GM12891 (cell line): ENCODE measurements at regions not wholly inside any gene's neighbourhood (a gene's known extent, or its start where the extent isn't known, plus 50 kb on each side); places are given as distances from the start of the nearest gene placed in this dataset.

Experiments
- POLR2A ChIP-seq: IDR thresholded peaks from 2 replicates; pipeline ENCODE4 v1.6.1; 2011; ENCODE audit warnings: low read depth, low read length, control low read depth
- POLR2AphosphoS5 ChIP-seq: IDR thresholded peaks from 2 replicates; pipeline ENCODE4 v1.6.1; 2011; ENCODE audit warnings: low read depth, low read length, control low read depth
- POU2F2 ChIP-seq: IDR thresholded peaks from 2 replicates; pipeline ENCODE4 v1.6.1; 2011; ENCODE audit warnings: low read depth, mild to moderate bottlenecking, control low read depth, low read length, moderate library complexity

DNA sequence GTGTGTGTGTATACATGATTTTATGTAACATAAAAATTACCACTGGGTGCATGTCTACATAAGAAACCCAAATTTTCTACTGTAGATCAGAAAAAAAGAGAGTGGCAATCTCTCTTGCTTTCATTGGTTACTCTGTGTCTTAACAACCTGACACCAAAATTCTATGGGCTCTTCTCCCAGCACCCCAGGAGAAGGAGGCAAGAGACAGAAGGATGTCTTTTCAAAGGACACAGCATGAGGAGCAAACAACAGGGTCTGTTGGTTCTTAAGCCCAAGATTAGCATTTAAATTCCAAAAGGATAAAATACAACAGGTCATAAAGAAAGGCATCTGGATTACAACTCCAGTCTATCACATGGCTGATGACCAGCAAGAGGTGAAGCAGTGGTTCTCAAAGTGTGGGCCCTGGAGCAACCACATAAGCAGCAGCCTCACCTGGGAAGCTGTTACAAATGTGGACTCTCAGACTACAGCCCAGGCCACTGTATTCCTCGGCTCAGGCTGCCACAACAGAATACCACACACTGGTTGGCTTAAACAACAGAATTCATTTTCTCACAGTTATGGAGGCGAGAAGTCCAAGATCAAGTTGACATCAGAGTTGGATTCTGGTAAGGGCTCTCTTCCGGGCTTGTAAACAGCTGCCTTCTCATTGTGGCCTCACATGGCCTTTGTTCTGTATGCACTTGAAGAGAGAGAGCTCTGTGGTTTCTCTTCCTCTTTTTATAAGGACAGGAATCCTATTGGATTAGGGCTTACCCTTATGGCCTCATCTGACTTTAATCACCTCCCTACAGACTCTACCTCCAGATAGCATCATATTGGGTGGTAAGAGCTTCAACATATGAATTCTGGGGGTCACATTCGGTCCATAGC is 79.8 kb upstream of the RNF152 start:
- no peak for TF ChIP-seq POLR2A
- no peak for TF ChIP-seq POLR2AphosphoS5
- TF ChIP-seq POU2F2 = no peak
